Ishikawa (cell line): ENCODE measurements at regions not wholly inside any gene's neighbourhood (a gene's known extent, or its start where the extent isn't known, plus 50 kb on each side); places are given as distances from the start of the nearest gene placed in this dataset.

Experiments used
- CEBPB ChIP-seq: IDR thresholded peaks from 2 replicates; pipeline ENCODE4 v1.6.1; 2012
- RAD21 ChIP-seq: IDR thresholded peaks from 2 replicates; pipeline ENCODE4 v1.6.1; 2012; ENCODE audit warnings: low read depth
- TAF1 ChIP-seq: IDR thresholded peaks from 2 replicates; pipeline ENCODE4 v1.6.1; 2012; ENCODE audit warnings: low read depth, mild to moderate bottlenecking
- TF ChIP-seq, protein P1 (sequence below): IDR thresholded peaks from 2 replicates; pipeline ENCODE4 v1.6.1; 2012

DNA sequence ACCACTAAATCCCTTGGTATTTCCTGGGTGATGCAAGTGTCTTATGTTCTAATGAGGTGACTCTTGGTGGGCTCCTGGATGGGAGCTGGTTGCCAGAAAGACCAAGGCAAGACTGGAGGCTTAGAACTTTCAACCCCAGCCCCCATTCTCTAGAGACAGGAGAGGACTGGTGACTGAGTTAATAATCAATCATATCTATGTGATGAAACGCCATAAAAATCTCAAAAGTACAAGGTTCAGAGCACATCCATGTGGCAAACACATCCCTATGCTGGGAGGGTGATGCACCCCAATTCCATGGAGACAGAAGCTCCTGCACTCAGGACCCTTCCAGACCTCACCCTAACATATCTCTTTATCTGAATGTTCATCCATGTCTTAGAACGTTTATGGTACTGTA lies 139.5 kb upstream of the LINC00305 start:
- TF ChIP-seq RAD21 (no peak), TAF1 (no peak), CEBPB (no peak)
- TF ChIP-seq, protein P1, sequence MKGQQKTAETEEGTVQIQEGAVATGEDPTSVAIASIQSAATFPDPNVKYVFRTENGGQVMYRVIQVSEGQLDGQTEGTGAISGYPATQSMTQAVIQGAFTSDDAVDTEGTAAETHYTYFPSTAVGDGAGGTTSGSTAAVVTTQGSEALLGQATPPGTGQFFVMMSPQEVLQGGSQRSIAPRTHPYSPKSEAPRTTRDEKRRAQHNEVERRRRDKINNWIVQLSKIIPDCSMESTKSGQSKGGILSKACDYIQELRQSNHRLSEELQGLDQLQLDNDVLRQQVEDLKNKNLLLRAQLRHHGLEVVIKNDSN = no peak
